Skin epidermis (tissue), 12 donors: ENCODE measurements at regions not wholly inside any gene's neighbourhood (a gene's known extent, or its start where the extent isn't known, plus 50 kb on each side); places are given as distances from the start of the nearest gene placed in this dataset.

Experiments used
- H3K27ac ChIP-seq, 21 experiments: fragments of 200-600 bp; sonication (generic) in 11 of 21; one replicate each; pipeline ENCODE4 v1.5.0; 2020; ENCODE audit warnings: mild to moderate bottlenecking in 3 of 21, inconsistent platforms in 2 of 21, moderate library complexity in 2 of 21
- H3K4me3 ChIP-seq, 7 experiments: fragments of 200-600 bp; sonication (generic) in 2 of 7; one replicate each; pipeline ENCODE4 v1.5.0; 2020; ENCODE audit warnings: inconsistent platforms in 2 of 7, mild to moderate bottlenecking in 2 of 7, moderate library complexity in 1 of 7

DNA sequence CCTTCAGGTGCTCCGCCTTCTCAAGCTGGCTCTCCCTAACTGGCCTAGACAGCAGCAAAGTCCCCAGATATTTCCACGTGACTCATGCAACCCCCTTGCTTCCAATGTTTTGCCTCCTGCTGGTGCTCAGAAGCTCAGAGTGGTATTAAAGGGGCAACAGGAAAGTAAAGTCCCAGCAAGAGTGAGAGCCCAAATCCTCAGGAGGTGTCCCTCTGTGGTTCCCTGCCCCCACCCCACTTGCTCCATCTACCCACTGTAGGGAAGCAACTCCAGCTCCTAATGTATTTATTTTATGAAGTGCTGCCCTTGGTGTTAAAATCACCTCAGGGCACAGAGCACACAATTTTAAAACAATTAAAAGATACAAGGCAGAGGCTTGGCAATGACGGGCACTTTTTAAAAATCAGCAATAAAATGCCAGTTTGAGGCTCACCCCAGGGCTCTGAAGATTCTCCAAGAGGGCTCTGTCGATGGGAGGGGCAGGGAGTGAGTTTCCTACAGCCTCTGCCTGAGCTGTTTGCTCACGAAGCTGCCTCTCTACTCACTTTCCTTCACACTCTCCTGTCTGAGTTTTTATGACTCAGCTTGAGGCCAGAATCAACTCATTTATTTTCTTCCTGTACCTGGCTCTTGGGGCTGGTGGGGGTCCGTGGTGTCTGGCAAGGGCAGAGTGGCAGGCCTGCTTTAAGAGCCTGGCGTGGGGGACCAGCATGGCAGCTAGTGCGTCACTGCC is 81.9 kb upstream of the MAX start:
- no peak overlapping the region for H3K27ac ChIP-seq
- H3K4me3 ChIP-seq = no peak overlapping the region

GRCh38 chr14:65185829-65186228 is 83.5 kb upstream of the MAX start:
- H3K27ac ChIP-seq = no peak overlapping the region

DNA sequence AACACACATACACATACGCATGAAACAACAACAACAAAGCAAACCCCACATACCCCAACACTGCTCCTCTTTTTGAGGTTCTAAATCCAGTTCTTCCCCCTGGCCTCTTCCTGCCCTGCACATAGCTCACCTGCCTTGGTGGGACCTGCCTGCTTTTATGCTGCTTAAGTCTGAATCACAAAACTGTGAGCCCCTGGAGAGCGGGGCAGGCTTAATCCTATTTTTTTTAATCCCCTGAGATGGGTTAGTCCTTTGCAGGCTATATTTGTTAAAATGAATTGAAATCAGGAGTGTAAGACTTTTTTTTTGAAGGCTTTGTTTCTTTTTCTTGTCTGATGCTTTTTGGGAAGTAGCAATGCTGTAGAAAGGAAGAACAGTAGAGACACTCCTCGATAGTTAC is 84.6 kb upstream of the MAX start:
- H3K4me3 ChIP-seq = no peak overlapping the region
- H3K27ac ChIP-seq = no peak overlapping the region

More at GRCh38 chr14:65185829-65186228, 83.5 kb upstream of the MAX start:
- no peak overlapping the region for H3K4me3 ChIP-seq

- Histone ChIP-seq H3K4me3 (no peak overlapping the region), H3K27ac (no peak overlapping the region)
These were observed 85.2 kb upstream of the MAX start for GRCh38 chr14:65187421-65188049.

DNA sequence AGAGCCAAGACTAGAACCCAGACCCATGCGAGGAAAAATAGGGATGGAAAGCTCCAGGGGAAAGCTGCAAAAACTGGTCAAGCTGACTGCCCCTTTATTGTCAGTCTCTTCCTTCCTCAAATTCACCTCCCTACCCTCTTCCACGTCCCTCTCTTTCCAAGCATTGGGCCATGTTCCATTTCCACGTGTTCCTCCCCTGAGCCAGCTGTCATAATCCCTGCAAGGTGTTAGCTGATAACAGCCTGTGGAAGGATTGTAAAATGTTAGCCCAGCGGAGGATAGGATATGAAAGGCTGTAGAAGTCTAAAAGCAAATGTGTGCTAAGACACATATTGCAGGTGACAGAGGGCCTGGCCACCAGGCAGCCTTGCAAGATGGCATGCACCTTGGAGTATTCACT is 88.0 kb upstream of the MAX start:
- no peak overlapping the region for H3K4me3 ChIP-seq
- H3K27ac ChIP-seq = no peak overlapping the region

DNA sequence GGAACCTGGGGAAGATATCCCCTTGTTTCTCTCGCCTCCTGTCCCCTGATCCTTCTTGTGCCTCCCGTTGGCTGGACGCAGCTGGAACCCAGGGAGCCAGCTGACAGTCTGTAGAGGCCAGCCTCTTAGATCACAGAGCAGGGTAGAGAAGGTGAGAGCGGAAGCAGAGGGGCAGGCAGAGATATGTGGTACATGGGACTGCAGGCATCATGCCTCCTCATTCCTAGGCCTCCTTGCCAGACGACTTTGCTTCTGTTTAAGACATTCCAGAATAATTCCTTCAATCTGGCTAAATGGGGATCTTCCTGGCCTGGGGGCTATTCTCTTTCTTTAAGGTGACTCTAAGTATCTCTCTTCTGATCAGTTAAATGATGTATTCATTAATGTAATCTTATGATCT is 89.4 kb upstream of the MAX start:
- H3K27ac ChIP-seq = no peak overlapping the region
- H3K4me3 ChIP-seq = no peak overlapping the region

DNA sequence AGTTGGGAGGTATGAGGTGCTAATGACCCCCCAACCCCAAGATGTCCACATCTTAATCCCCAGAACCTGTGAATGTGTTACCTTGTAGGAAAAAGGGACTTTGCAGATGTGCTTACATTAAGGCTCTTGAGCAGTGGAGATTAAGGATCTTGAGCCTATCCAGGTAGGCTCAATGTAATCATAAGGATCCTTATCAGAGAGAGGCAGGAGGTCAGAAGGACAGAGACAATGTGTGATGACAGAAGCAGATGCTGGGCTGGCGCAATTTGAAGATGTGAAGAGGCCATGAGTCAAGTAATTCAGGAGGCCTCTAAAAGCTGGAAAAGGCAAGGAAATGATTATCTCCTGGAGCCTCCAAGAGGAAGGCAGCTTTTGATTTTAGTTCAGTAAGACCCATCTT is 90.4 kb upstream of the MAX start:
- H3K27ac ChIP-seq = no peak overlapping the region

DNA sequence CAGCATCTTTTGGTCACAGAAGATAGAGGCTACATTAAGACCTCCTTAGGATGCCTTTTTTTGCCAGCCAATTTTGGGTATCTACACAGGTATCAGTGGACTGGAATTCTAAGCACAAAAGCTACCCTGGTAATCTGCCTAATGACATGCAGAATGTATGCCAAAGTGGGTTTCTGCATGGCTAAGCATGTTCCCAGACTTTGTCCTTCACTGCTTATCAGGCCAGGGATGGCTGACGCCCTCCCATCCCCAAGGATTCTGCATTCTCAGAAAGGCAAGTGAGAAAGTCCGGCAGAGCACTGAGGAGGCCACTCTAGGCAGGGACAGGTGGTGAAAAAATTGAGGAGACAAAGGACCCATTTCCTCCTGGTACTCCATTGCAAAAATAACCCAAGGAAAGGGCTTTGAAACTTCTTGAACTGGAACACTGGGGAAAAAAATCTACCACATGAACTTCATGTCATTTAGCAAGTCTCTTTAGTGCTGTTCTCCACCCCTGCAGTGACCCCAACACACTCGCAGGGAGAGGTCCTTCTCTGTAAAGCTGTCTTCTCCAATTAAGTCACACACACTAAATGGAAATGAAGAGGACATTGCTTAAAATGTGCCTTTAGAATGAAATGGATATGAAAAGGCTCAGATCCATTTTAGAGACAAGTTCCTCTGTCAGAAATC is 91.7 kb upstream of the MAX start:
- Histone ChIP-seq H3K4me3 (no peak overlapping the region), H3K27ac (no peak overlapping the region)

More for the DNA sequence above, 90.4 kb upstream of the MAX start:
- H3K4me3 ChIP-seq = no peak overlapping the region

DNA sequence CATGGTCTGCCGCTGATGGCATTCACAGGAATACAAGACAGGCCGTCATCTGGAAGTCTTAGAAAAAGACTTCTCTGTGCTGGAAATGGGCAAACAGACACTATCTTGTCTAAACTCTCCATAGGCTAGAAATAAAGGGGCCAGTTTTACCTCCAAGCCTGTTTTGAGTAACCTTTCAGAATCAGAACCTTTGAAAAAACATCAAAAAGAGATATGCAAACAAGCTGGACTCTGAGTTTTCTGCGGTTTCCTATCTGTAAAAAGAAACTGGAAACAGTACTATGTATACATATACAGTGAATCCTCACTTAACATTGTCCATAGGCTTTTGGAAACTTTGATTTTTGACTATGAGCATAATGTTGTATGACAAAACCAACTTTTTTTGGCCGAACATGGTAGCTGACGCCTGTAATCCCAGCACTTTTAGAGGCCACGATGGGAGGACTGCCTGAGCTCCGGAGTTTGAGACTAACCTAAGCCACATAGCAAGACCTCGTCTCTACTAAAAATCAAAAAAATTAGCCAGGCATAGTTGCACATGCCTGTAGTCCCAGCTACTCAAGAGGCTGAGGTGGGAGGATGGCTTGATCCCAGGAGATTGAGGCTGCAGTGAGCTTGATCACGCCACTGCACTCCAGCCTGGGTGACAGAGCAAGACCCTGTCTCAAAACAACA is 92.9 kb upstream of the MAX start:
- Histone ChIP-seq H3K4me3 (no peak overlapping the region), H3K27ac (no peak overlapping the region)

DNA sequence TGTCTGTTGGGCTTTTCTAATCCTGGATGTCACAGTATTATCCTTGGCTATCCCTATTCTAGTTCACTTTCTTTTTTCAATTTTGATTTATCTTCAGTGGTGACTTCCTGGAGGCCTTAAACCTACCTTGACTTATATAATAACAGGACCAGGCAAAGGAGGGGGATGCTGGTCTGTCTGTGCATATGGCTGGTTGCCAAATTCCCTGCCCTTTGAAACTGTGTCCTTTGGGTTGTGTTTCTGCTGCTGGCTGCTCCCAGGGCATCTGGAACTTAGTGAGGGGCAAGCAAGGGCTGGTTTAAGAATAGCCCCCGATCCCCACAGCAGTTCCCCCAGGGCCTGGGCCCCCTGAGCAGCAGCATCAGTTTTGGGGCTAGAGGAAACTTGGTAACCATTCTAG is 96.0 kb upstream of the MAX start:
- H3K4me3 ChIP-seq = no peak overlapping the region

DNA sequence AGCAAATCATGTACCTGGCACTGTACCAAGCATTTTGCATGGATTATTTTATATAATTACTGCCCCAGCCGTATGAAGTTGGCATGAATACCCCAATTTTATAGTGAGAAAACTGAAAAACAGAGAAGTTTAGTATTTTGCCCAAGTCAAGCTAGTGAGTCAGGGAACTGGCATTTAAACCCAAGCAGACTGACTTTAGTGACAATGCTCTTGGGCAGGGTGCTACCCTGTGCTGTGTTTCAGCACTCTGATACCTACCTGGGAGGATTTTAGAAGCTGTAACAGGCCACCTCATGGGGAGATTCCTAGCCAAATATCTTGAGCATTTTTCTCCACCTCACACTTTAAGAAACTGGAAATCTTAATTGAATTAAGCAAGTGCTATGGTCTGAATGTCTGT is 98.1 kb upstream of the MAX start:
- Histone ChIP-seq H3K27ac (no peak overlapping the region), H3K4me3 (no peak overlapping the region)

More for the DNA sequence above, 96.0 kb upstream of the MAX start:
- H3K27ac ChIP-seq = no peak overlapping the region

- Histone ChIP-seq H3K27ac (no peak overlapping the region), H3K4me3 (no peak overlapping the region)
These were observed 101.3 kb upstream of the MAX start for GRCh38 chr14:65203574-65203973.

GRCh38 chr14:65204056-65204455 is 101.7 kb upstream of the MAX start:
- Histone ChIP-seq H3K4me3 (no peak overlapping the region), H3K27ac (peak overlapping the region in 3 of 21 experiments; percentile 47 to 84 (median 67))

DNA sequence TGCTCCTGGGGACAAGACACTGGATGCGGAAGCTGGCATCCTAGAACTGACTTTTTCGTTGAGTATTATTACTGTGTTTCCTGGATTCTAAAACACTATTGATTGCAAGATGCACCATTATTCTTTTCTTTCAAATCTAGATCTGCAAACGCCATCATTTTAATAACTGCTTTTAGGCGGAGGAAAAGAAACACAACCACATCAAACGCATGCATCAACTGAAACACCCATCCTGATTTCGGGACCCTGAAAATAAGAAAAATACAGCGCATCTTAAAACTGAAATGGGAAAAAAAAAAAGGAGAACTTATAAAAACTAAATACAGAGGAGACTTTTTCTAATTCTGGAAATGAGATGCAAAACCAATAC is 103.7 kb upstream of the MAX start:
- Histone ChIP-seq H3K27ac (peak overlapping the region in 6 of 21 experiments; percentile 16 to 84 (median 59)), H3K4me3 (no peak overlapping the region)

GRCh38 chr14:65206448-65207096 is 104.3 kb upstream of the MAX start:
- H3K27ac ChIP-seq = peak overlapping the region in 7 of 21 experiments; percentile 1 to 84 (median 35)
- no peak overlapping the region for H3K4me3 ChIP-seq

DNA sequence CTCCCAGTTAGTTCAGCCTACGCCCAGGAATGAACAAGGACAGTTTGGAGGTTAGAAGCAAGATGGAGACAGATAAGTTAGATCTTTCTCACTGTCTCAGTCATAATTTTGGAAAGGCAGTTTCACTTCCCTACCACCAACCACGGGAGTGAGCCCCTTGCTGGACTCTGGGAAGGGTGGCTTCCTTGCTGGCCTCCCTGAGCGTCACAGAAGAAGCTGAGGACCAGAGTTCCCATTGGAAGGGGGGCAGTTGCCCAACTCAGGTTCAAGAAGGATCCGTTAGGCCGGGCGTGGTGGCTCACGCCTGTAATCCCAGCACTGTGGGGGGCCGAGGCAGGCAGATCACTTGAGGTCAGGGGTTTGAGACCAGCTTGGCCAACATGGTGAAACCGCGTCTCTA is 106.2 kb upstream of the MAX start:
- Histone ChIP-seq H3K4me3 (no peak overlapping the region), H3K27ac (peak overlapping the region in 4 of 21 experiments; percentile 4 to 84 (median 12))

GRCh38 chr14:65210118-65210821 is 108.0 kb upstream of the MAX start:
- H3K4me3 ChIP-seq = no peak overlapping the region
- H3K27ac ChIP-seq = peak overlapping the region in 3 of 21 experiments; percentile 8 to 84 (median 27)

DNA sequence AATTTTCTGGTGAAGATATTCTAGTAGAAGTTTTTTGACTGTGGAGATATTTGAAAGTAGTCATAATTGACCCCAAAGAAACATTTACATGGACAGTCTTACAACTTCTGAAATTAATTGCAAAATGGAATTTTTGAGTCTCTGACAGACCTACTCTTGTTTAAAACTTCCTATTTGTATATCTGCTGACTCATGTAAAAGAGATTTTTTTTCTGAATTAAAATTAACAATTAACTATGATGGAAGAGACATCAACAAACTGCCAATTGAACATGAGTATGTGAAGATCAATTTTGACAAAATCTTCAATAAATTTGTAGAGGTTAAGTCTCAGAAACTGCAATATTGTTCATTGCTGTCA is 108.5 kb upstream of the MAX start:
- Histone ChIP-seq H3K27ac (peak overlapping the region in 3 of 21 experiments; percentile 8 to 84 (median 27)), H3K4me3 (no peak overlapping the region)

GRCh38 chr14:65211341-65211987 is 109.1 kb upstream of the MAX start:
- no peak overlapping the region for H3K27ac ChIP-seq
- no peak overlapping the region for H3K4me3 ChIP-seq
